ENCODE measurements at regions not wholly inside any gene's neighbourhood (a gene's known extent, or its start where the extent isn't known, plus 50 kb on each side); places are given as distances from the start of the nearest gene placed in this dataset.

DNA sequence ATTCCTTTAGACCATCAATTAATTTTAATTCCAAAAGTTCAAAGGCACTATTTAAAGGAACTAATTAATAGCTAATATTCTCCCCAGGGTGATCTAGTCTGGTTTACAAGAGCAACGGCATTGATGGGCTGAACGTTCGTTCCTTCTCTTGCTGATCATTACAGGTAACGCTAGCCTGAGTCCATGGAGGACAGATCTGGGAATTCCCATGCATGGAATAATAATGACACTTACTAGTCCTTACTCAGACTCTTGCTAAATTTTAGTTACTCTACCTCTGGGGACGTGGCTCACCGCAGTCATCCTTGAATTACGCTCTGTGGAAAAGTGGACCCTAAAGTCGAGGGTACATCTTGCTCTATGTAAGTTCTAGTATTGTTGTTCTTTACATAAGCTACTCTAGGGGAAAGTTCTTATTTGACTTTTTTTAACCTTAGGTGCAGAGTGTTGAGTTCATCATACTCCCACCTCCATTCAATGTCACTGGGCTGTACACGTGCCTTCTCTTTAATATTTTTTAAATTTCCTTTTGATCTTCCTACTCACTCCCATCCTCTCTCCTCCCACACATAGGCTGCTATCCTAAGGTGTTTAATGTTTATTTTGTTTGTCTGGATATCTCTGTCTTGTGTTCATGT lies 133.9 kb downstream of the ZNF281 start:
- Mint-ChIP-seq H3K27ac (ENCODE audit: unreplicated experiment) (no peak overlapping the region), H3K4me3 (ENCODE audit: unreplicated experiment) (no peak overlapping the region), H3K9me3 (ENCODE audit: unreplicated experiment) (no peaks in the 10 kb centered on the region), H3K27me3 (ENCODE audit: low read depth, unreplicated experiment) (peaks cover 8% of the 10 kb centered on the region), H3K36me3 (ENCODE audit: low read depth, unreplicated experiment) (no peaks in the 10 kb centered on the region), H3K4me1 (ENCODE audit: low read depth, unreplicated experiment) (no peaks in the 10 kb centered on the region)
- no peak overlapping the region for H3K27ac ChIP-seq (ENCODE audit: low read depth, low read length)
- no peak overlapping the region for H3K4me2 ChIP-seq (ENCODE audit: low read length)
- H3K27me3 ChIP-seq (ENCODE audit: insufficient read depth, low read length) = no peaks in the 10 kb centered on the region
- no peaks in the 10 kb centered on the region for H3K4me1 ChIP-seq (ENCODE audit: insufficient read depth, low read length)
- H3K9ac ChIP-seq (ENCODE audit: low read length) = no peak overlapping the region
- no peak overlapping the region for H2AFZ ChIP-seq (ENCODE audit: low read depth, low read length)
- no peak overlapping the region for H3K4me3 ChIP-seq (ENCODE audit: insufficient read depth, low read depth, low read length)
- DNase-seq (ENCODE audit: low read depth) (no peak), FAIRE-seq (no peak)
- TF ChIP-seq EZH2 (IDR thresholded peaks at IDR 0.05; ENCODE audit: insufficient read depth, low read length) = no peak
- TF ChIP-seq, protein P1, sequence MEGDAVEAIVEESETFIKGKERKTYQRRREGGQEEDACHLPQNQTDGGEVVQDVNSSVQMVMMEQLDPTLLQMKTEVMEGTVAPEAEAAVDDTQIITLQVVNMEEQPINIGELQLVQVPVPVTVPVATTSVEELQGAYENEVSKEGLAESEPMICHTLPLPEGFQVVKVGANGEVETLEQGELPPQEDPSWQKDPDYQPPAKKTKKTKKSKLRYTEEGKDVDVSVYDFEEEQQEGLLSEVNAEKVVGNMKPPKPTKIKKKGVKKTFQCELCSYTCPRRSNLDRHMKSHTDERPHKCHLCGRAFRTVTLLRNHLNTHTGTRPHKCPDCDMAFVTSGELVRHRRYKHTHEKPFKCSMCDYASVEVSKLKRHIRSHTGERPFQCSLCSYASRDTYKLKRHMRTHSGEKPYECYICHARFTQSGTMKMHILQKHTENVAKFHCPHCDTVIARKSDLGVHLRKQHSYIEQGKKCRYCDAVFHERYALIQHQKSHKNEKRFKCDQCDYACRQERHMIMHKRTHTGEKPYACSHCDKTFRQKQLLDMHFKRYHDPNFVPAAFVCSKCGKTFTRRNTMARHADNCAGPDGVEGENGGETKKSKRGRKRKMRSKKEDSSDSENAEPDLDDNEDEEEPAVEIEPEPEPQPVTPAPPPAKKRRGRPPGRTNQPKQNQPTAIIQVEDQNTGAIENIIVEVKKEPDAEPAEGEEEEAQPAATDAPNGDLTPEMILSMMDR (IDR thresholded peaks at IDR 0.05; ENCODE audit: insufficient read depth, low read depth, low read length) = no peak
- H3K36me3 ChIP-seq (ENCODE audit: insufficient read depth, low read length) = no peaks in the 10 kb centered on the region
- no peaks in the 10 kb centered on the region for H3K9me3 ChIP-seq (ENCODE audit: insufficient read depth, low read depth, low read length)
- no peaks in the 10 kb centered on the region for H4K20me1 ChIP-seq (ENCODE audit: insufficient read depth, low read length)
- H3K79me2 ChIP-seq (ENCODE audit: insufficient read depth, low read length) = no peaks in the 10 kb centered on the region

DNA sequence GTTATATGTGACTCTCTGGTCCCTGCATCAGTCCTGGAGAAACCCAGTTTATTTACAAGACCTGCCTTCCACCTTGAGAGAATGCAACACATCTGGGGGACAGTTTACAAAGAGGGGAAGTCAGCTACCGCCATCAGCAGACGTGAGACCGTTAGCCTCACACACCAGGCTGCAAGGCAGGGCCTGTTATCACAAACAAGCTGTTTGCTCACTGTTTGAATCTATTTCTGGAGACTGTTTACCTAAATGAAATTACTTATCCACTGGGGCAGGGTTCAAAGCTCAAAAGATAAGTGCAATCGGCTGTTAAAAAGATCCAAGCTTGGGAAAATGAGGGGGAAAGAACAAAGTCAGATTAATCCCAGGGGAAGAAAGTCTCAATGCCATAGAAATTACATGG lies 134.4 kb downstream of the ZNF281 start:
- Histone ChIP-seq H3K9me3 (ENCODE audit: insufficient read depth, low read depth, low read length) (no peaks in the 10 kb centered on the region), H3K36me3 (ENCODE audit: insufficient read depth, low read length) (no peaks in the 10 kb centered on the region), H3K4me2 (ENCODE audit: low read length) (no peak overlapping the region), H3K4me3 (ENCODE audit: insufficient read depth, low read depth, low read length) (no peak overlapping the region), H3K4me1 (ENCODE audit: insufficient read depth, low read length) (no peaks in the 10 kb centered on the region), H3K79me2 (ENCODE audit: insufficient read depth, low read length) (no peaks in the 10 kb centered on the region), H4K20me1 (ENCODE audit: insufficient read depth, low read length) (no peaks in the 10 kb centered on the region), H2AFZ (ENCODE audit: low read depth, low read length) (no peak overlapping the region), H3K9ac (ENCODE audit: low read length) (no peak overlapping the region), H3K27me3 (ENCODE audit: insufficient read depth, low read length) (no peaks in the 10 kb centered on the region), H3K27ac (ENCODE audit: low read depth, low read length) (no peak overlapping the region)
- Mint-ChIP-seq H3K4me1 (ENCODE audit: low read depth, unreplicated experiment) (no peaks in the 10 kb centered on the region), H3K27me3 (ENCODE audit: low read depth, unreplicated experiment) (peaks cover 10% of the 10 kb centered on the region), H3K9me3 (ENCODE audit: unreplicated experiment) (no peaks in the 10 kb centered on the region), H3K27ac (ENCODE audit: unreplicated experiment) (no peak overlapping the region), H3K36me3 (ENCODE audit: low read depth, unreplicated experiment) (no peaks in the 10 kb centered on the region), H3K4me3 (ENCODE audit: unreplicated experiment) (no peak overlapping the region)
- FAIRE-seq = no peak
- no peak for DNase-seq (ENCODE audit: low read depth)
- TF ChIP-seq, protein P1 (IDR thresholded peaks at IDR 0.05; ENCODE audit: insufficient read depth, low read depth, low read length) = no peak
- TF ChIP-seq EZH2 (IDR thresholded peaks at IDR 0.05; ENCODE audit: insufficient read depth, low read length) = no peak

DNA sequence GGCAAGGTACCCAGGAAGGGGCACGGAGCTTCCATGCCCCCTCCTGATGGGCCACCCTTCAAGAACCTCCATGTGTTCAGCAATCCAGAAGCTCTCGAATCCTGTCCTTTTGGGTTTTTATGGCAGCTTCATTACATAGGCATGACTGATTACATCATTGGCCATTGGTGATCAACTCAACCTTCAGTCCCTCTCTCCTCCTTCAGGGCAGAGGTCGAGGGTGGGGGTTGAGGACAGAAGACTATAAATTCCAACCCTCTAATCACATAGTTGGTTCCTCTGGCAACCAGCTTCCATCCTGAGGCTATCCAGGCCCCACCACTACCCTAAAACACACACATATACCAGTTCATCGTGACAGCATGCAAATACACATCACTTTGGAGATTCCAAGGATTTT lies 135.7 kb downstream of the ZNF281 start:
- no peak for FAIRE-seq

More for the DNA sequence above, 135.7 kb downstream of the ZNF281 start:
- no peak overlapping the region for H2AFZ ChIP-seq (ENCODE audit: low read depth, low read length)
- H3K9me3 Mint-ChIP-seq (ENCODE audit: unreplicated experiment) = no peaks in the 10 kb centered on the region
- no peaks in the 10 kb centered on the region for H3K79me2 ChIP-seq (ENCODE audit: insufficient read depth, low read length)
- H3K27me3 Mint-ChIP-seq (ENCODE audit: low read depth, unreplicated experiment) = peaks cover 14% of the 10 kb centered on the region
- no peak overlapping the region for H3K27ac Mint-ChIP-seq (ENCODE audit: unreplicated experiment)
- H3K4me3 ChIP-seq (ENCODE audit: insufficient read depth, low read depth, low read length) = no peak overlapping the region
- H3K27ac ChIP-seq (ENCODE audit: low read depth, low read length) = no peak overlapping the region
- no peaks in the 10 kb centered on the region for H3K36me3 Mint-ChIP-seq (ENCODE audit: low read depth, unreplicated experiment)
- no peak for DNase-seq (ENCODE audit: low read depth)
- no peak overlapping the region for H3K4me3 Mint-ChIP-seq (ENCODE audit: unreplicated experiment)
- H3K9me3 ChIP-seq (ENCODE audit: insufficient read depth, low read depth, low read length) = no peaks in the 10 kb centered on the region
- no peaks in the 10 kb centered on the region for H3K27me3 ChIP-seq (ENCODE audit: insufficient read depth, low read length)
- no peaks in the 10 kb centered on the region for H3K36me3 ChIP-seq (ENCODE audit: insufficient read depth, low read length)
- TF ChIP-seq, protein P1 (IDR thresholded peaks at IDR 0.05; ENCODE audit: insufficient read depth, low read depth, low read length) = no peak
- TF ChIP-seq EZH2 (IDR thresholded peaks at IDR 0.05; ENCODE audit: insufficient read depth, low read length) = no peak
- H3K4me1 Mint-ChIP-seq (ENCODE audit: low read depth, unreplicated experiment) = no peaks in the 10 kb centered on the region
- H4K20me1 ChIP-seq (ENCODE audit: insufficient read depth, low read length) = no peaks in the 10 kb centered on the region
- no peak overlapping the region for H3K9ac ChIP-seq (ENCODE audit: low read length)
- no peaks in the 10 kb centered on the region for H3K4me1 ChIP-seq (ENCODE audit: insufficient read depth, low read length)
- H3K4me2 ChIP-seq (ENCODE audit: low read length) = no peak overlapping the region

Measured in astrocyte (in vitro differentiated cells and primary cell).